ENCODE measurements at regions not wholly inside any gene's neighbourhood (a gene's known extent, or its start where the extent isn't known, plus 50 kb on each side); places are given as distances from the start of the nearest gene placed in this dataset.
A peak's percentile ranks its signal among the peaks of the same experiment; 100 is the strongest.

- DNase-seq, result no peak
Measured at GRCh38 chr17:77449908-77450741, 309.4 kb downstream of the SEC14L1 start.

- DNase-seq, result no peak
Measured at GRCh38 chr17:77450742-77451244, 310.0 kb downstream of the SEC14L1 start.

- peak; percentile 83 to 89 for DNase-seq
Measured at GRCh38 chr17:77451245-77451893, 310.6 kb downstream of the SEC14L1 start.

GRCh38 chr17:77451894-77452852 is 311.4 kb downstream of the SEC14L1 start:
- DNase-seq, result peak; percentile 89 to 92

- DNase-seq, result no peak
Measured at GRCh38 chr17:77453613-77454241, 313.0 kb downstream of the SEC14L1 start.

- DNase-seq, result no peak
Measured at GRCh38 chr17:77454242-77455095, 313.7 kb downstream of the SEC14L1 start.

- DNase-seq, result no peak
Measured at GRCh38 chr17:77455111-77455890, 314.5 kb downstream of the SEC14L1 start.

DNA sequence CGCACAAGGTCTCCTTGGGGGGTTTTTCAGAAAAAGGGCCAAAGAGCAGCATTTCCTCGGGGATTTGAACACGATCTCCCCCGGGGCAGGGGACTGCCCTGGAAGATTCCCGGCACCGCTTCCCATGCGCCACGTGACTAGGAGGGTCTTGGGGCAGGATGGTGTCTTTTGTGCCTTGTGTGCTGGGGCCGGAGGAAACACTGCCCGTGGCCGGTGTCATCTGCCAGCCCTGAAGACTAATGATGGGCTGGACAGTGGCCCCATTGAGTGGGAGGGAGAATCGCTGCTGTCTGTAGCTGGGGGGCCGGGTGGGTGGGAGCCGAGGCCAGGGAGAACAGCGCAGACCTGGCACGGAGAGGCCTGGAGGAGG is 315.1 kb downstream of the SEC14L1 start:
- no peak for DNase-seq

DNA sequence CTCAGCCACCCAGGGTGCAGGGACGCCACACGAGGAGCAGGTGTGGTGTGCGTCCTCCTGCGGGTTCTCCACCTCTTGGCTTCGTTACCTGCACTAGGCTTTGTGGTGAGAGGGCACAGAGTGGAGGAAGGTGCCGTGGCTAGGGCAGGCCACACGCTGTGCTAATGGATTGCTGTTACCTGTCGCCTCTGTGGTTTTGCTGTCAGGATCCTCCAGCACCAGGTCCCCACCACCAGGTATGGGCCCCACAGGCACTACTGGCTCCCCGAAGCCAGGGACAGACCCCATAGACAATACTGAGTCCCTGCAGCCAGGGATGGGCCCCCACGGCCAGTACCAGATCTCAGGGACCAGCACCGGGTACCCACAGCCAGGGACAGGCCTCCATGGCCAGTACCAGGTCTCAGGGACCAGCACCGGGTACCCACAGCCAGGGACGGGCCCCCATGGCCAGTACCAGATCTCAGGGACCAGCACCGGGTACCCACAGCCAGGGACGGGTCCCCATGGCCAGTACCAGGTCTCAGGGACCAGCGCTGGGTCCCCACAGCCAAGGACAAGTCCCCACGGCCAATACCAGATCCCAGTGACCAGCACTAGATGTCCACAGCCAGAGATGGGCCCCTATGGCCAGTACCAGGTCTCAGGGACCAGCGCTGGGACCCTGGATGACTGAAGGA is 315.6 kb downstream of the SEC14L1 start:
- no peak for DNase-seq

- DNase-seq, result no peak
Measured at GRCh38 chr17:77456951-77457548, 316.3 kb downstream of the SEC14L1 start.

GRCh38 chr17:77457572-77458201 is 316.9 kb downstream of the SEC14L1 start:
- DNase-seq, result no peak

DNA sequence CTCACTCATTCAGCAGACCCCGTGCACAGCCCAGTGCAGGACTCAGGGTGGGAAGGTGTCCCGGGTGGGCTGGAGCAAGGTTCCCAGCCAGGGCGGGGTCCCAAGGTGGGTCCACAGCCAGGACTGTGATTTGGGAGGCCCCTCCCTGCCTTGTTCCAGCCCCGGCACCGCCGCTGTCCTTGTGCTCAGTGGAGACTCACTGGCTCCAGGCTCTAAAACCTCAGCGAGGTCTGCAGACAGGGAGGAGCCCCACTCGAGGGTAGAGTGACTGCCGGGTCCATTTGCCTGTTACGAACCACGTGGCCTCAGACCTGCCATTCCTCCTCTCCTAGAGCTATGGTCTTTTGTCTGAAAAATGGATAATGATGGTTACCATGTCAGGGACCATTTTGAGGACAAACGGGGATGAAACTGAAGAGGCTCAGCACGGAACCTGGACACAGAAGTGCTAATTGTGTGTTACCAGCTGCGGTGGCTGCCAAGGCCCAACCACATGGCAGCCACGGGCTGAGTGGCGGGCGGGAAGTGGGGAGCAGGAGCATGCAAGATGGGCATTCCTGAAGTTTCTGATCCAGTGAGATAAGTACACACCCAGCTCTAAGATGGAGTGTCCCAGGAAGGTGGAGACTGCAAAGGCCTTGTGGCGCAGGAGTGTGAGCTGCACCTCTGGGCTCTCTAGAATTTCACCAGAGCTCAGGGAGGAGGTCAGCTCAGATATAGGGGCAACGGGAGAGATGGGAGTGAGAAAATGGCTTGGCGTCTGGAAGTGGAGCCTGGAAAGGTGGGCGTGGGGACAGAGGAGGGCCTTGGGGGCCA is 317.6 kb downstream of the SEC14L1 start:
- no peak for DNase-seq

DNA sequence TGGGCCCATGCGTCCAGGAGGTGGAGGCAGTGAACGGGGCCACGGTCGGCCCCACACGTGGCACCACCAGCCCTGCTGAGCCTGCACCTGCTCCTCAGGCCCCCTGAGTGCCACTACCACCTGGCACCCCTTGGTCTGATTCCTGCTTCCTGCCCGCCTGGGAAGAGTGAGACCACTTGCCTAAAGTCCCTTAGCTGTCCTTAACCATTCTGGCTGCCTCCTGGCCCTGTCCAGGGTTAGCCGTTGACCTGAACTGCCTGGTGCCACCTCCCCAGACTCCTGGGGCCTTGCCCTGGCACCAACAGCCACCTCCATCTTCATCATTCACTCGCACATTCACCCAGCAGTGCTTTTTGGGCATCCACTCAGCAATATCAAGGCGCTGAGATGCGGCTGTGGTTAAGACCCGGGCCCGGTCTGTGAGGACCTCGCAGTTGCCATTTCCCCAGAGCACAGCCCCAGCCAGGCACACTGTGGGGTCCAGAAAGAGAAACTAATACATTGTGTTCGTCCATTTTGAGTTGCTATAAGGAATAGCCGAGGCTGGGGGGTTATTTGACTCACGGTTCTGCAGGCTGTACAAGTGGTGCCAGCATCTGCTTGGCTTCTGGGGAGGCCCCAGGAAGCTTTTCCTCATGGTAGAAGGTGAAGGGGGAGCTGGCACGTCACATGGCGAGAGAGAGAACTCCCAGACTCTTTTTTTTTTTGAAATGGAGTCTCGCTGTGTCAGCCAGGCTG is 318.4 kb downstream of the SEC14L1 start:
- peak in 1 of 2 experiments; percentile 57 for DNase-seq

GRCh38 chr17:77460514-77461046 is 319.8 kb downstream of the SEC14L1 start:
- no peak for DNase-seq

DNA sequence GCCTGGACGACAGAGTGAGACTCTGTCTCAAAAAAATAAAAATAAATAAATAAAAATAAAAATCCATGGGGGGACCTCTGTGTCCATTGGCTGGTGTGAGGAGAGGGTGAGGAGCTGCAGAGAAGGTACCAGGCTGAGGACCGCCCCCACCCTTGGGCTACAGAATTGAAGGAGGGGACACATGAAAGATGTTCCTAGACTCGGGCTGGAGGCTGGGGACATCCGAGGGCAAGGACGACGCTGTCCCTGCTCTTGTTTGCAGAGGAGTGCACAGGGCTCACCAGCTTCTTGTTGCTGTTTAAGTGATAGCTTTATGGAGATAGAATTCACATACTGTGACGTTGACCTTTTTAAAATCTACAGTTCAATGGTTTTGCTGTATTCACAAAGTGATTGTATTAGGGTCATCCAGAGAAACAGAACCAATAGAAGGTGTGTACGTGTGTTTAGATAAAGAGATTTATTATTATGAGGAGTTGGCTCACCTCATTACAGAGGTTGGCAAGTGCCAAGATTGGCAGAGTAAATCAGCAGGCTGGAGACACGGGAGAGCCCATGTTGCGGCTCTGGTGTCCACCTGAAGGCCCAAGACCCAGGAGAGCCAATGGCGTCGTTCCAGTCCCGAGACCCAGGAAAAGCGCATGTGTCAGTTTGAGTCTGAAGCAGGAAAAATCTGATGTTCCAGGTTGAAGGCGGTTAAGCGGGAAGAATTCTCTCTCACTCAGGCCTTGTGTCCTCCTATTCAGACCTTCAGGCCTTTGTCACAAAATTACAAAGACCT is 320.7 kb downstream of the SEC14L1 start:
- DNase-seq, result no peak

- DNase-seq, result no peak
Measured at GRCh38 chr17:77462090-77462489, 321.3 kb downstream of the SEC14L1 start.

Measured in NCI-H524 (cell line).